LNCaP clone FGC (cell line): ENCODE measurements at regions not wholly inside any gene's neighbourhood (a gene's known extent, or its start where the extent isn't known, plus 50 kb on each side); places are given as distances from the start of the nearest gene placed in this dataset.
A peak's percentile ranks its signal among the peaks of the same experiment; 100 is the strongest.

Experiments used
- DNase-seq: peaks from one replicate; pipeline ENCODE4 v3.0.0-alpha.2; 2011; ENCODE audit warnings: low read depth
- H3K4me3 ChIP-seq: 2 replicates; pipeline ENCODE4 v1.5.1; 2011; ENCODE audit warnings: mild to moderate bottlenecking, low read depth, low read length, control low read depth
- TF ChIP-seq, protein P1 (sequence below): IDR thresholded peaks from 2 replicates; pipeline ENCODE4 v1.5.1; 2012; ENCODE audit warnings: mild to moderate bottlenecking; ENCODE audit not compliant: control insufficient read depth, insufficient read depth; ENCODE audit errors: extremely low read depth

DNA sequence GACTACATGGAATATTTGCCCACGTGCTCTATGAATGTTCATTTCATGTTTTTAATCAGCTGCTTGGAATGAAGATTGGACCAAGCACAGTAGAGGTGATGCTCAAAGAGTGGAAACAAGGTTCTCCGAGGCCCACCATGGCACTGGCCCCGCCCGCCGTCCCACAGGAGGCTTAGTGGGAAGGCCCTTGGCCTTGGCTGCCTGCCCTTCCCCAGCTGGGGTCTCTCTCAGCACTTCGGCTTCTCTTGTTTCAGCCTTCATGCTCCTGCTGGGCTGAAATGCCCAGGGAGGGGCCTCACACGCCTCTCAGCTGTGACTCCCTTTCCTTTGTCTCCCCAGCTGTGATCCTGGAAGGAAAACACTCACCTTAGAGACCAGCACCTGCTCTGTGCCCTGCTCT, 833.2 kb downstream of the GALR1 start:
- H3K4me3 ChIP-seq = no peak overlapping the region
- TF ChIP-seq, protein P1, sequence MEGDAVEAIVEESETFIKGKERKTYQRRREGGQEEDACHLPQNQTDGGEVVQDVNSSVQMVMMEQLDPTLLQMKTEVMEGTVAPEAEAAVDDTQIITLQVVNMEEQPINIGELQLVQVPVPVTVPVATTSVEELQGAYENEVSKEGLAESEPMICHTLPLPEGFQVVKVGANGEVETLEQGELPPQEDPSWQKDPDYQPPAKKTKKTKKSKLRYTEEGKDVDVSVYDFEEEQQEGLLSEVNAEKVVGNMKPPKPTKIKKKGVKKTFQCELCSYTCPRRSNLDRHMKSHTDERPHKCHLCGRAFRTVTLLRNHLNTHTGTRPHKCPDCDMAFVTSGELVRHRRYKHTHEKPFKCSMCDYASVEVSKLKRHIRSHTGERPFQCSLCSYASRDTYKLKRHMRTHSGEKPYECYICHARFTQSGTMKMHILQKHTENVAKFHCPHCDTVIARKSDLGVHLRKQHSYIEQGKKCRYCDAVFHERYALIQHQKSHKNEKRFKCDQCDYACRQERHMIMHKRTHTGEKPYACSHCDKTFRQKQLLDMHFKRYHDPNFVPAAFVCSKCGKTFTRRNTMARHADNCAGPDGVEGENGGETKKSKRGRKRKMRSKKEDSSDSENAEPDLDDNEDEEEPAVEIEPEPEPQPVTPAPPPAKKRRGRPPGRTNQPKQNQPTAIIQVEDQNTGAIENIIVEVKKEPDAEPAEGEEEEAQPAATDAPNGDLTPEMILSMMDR = no peak
- no peak for DNase-seq

DNA sequence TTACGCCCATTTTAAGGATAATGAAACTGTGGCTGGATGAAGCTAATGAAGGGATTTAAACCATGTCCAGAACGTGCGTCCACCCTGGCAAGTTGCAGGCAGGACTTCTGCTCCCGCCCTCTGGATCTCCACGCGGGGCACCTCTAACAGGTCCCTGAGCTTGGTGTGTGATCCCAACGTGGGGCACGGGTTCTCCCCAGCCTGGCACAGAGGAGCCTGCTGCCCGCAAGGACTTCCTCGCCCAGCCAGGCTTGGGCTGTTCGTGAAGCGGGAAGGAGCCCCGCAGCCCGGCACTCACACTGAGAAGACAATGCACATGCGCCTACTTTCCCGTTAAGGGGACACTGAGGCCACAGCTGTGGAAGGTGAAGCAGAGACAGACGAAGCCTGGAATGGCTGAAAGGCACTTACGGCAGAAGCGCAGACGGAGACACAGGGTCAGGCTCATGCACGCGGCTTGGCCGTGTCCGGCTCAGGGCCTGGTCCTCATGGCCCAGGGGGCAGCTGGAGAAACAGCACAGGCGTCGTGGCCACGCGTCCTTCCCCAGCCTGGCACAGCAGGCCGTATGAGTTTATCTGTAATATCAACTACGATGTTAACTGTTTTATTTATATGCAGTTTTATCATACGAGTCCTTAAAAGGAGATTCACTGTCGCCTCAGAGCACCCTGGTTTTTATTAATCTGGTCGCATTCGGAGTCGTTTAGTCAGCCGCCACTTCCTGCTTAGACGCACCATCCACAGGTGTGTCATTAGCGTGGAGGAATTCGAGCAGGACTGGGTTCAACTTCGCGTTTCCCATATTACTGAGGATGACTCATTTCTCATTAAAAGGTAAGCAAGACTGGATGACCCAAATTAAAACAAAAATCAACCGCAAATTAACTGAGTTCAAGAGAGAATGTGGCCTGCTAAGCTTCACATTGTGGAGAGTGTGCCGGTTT, 835.9 kb downstream of the GALR1 start:
- TF ChIP-seq, protein P1 = no peak
- DNase-seq = no peak
- no peak overlapping the region for H3K4me3 ChIP-seq

DNA sequence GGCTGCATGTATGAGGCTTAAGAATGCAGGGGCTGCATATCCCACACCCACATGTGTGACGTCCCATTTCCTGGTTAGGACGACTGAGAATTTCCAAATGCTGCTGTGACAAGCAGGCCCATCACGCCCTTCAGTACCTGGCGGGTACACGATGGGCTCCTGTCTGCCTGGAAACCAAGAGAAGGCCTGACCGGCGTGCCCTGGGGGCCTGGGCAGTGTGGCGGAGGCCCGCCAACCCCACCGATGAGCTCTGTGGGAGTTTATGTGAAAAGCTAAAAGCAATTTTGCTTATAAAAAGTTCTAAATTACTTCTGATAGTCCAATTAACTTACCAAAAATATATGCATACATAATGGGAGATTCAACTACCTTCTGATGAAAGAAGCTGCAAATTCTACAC, 837.3 kb downstream of the GALR1 start:
- DNase-seq = no peak
- H3K4me3 ChIP-seq = no peak overlapping the region
- TF ChIP-seq, protein P1 = no peak

DNA sequence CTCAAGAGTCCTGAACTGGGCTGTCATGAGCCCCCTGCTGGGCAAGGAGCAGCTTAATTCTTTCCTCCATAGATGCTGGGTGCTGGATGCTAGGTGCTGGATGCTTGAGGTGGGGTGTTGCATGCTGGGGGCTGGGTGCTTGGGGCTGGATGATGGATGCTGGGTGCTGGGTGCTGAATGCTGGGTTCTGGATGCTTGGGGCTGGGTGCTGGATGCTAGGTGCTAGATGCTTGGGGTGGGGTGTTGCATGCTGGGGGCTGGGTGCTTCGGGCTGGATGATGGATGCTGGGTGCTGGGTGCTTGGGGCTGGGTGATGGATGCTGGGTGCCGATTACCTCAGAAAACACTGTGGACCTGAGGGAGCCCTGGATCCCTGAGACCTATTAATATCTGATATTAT, 837.7 kb downstream of the GALR1 start:
- DNase-seq = no peak
- H3K4me3 ChIP-seq = no peak overlapping the region
- TF ChIP-seq, protein P1 = 0 out of 2 replicates have a peak, but pooled peaks have one; percentile 3

DNA sequence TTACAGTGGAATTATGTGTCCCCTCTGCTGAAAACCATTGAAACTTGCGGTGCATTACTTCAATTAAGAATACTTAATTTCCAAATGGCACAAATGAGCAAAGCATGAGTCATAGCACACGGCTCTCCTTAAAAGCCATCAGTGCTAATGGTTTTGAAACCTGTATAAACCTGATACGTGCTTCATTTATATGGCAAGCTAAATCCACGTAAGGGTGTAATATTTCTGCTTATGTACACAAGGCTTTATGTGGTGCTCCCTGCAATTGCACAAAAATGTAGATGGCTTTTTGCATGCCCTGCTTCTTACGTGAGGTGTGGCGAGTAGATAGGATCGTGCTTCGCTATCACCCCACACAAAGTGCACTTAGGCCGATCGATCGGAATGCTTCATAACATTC, 840.9 kb downstream of the GALR1 start:
- H3K4me3 ChIP-seq = no peak overlapping the region
- TF ChIP-seq, protein P1 = no peak
- no peak for DNase-seq

DNA sequence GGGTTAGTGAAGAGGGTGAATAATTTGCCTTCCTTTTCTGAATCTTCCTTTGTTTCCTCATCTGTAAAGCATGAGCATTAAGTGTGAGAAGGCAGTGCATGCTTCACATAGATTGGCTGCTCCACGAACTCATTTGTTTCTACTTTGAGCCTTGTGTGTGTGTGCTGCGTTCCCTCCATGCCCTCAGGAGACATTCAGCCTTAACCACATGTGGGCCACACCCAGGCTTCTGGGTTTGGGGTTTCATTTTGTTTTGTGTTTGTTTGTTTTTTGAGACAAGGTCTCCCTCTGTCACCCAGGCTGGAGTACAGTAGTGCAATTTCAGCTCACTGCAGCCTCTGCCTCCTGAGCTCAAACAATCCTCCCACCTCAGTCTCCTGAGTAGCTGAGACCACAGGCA, 843.3 kb downstream of the GALR1 start:
- no peak for DNase-seq
- H3K4me3 ChIP-seq = no peak overlapping the region
- TF ChIP-seq, protein P1 = no peak
